Suprapubic skin (tissue), 4 donors: ENCODE measurements at regions not wholly inside any gene's neighbourhood (a gene's known extent, or its start where the extent isn't known, plus 50 kb on each side); places are given as distances from the start of the nearest gene placed in this dataset.

Source experiments
- EP300 ChIP-seq: sonication (generic); formaldehyde crosslinking; IDR thresholded peaks from one replicate; pipeline ENCODE4 v1.6.1; 2017; ENCODE audit warnings: antibody characterized with exemption
- POLR2A ChIP-seq, 2 donors: fragments of 450-650 bp; IDR thresholded peaks; one replicate each; pipeline ENCODE4 v1.6.1; 2017; ENCODE audit warnings: antibody characterized with exemption in 2 of 2, mild to moderate bottlenecking in 2 of 2, moderate library complexity in 2 of 2
- POLR2AphosphoS5 ChIP-seq, 3 donors: sonication (generic); formaldehyde crosslinking; IDR thresholded peaks; one replicate each; pipeline ENCODE4 v1.6.1; 2017; ENCODE audit warnings: antibody characterized with exemption in 3 of 3
- TF ChIP-seq, protein P1 (sequence below), 2 donors: fragments of 200-600 bp in 1 of 2; fragments of 450-650 bp in 1 of 2; sonication (generic) in 1 of 2; IDR thresholded peaks; one replicate each; pipeline ENCODE4 v1.5.1; 2016 to 2019; ENCODE audit warnings: antibody characterized with exemption in 2 of 2, mild to moderate bottlenecking in 1 of 2, moderate library complexity in 1 of 2

DNA sequence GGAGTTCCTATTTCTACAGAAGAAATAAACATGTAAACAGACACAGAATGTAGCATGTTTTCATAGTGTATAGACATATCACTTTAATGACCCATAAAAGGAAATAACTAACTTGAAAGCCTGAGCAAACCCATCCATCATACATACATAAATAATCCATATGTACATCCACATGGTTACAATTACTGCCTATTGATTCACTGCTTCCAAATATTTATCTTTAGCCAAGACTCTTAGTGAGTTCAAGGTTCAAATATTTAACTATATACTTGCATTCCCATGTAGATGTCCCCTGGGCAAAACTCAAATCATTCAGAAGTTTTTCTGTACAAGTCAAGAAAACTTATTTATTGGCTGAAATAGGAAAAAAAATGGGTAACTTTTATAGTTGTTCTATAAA lies 95.4 kb downstream of the CCER1 start:
- TF ChIP-seq POLR2AphosphoS5 (IDR thresholded peaks at IDR 0.05) (no peak), POLR2A (IDR thresholded peaks at IDR 0.05) (no peak), EP300 (no peak)
- TF ChIP-seq, protein P1, sequence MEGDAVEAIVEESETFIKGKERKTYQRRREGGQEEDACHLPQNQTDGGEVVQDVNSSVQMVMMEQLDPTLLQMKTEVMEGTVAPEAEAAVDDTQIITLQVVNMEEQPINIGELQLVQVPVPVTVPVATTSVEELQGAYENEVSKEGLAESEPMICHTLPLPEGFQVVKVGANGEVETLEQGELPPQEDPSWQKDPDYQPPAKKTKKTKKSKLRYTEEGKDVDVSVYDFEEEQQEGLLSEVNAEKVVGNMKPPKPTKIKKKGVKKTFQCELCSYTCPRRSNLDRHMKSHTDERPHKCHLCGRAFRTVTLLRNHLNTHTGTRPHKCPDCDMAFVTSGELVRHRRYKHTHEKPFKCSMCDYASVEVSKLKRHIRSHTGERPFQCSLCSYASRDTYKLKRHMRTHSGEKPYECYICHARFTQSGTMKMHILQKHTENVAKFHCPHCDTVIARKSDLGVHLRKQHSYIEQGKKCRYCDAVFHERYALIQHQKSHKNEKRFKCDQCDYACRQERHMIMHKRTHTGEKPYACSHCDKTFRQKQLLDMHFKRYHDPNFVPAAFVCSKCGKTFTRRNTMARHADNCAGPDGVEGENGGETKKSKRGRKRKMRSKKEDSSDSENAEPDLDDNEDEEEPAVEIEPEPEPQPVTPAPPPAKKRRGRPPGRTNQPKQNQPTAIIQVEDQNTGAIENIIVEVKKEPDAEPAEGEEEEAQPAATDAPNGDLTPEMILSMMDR (IDR thresholded peaks at IDR 0.05): no peak
